ENCODE measurements at regions not wholly inside any gene's neighbourhood (a gene's known extent, or its start where the extent isn't known, plus 50 kb on each side); places are given as distances from the start of the nearest gene placed in this dataset.
"Not testable (repeated sequence)": the region's sequence is repeated elsewhere in the genome, so short reads cannot be mapped to it uniquely, and the experiment has no call there.

DNA sequence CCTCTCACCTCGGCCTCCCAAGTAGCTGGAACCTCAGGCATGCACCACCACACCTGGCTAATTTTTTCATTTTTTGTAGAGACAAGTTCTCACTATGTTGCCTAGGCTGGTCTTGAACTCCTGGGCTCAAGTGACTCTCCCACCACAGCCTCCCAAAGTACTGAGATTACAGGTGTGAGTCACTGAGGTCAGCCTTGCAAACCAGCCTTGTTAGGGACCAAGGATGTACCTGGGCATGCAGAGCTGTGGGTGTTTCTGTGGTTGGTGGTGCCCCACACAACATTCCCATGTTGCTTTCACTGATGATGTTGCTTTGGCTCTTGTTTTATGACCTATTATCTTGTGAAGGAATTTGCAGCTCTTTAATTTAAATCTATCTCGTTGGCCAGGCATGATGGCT, 54.8 kb downstream of the OTUD1 start:
- peak in 1 of 3 experiments; percentile 2 for DNase-seq (ENCODE audit: low read depth in 3 of 3)

- DNase-seq (ENCODE audit: low read depth in 3 of 3): no peak
These were observed 57.9 kb downstream of the OTUD1 start for GRCh38 chr10:23496727-23497126.

GRCh38 chr10:23499372-23500132, 60.7 kb downstream of the OTUD1 start:
- no peak for DNase-seq (ENCODE audit: low read depth in 3 of 3)

GRCh38 chr10:23505797-23506465, 67.1 kb downstream of the OTUD1 start:
- DNase-seq (ENCODE audit: low read depth in 3 of 3): no peak

DNA sequence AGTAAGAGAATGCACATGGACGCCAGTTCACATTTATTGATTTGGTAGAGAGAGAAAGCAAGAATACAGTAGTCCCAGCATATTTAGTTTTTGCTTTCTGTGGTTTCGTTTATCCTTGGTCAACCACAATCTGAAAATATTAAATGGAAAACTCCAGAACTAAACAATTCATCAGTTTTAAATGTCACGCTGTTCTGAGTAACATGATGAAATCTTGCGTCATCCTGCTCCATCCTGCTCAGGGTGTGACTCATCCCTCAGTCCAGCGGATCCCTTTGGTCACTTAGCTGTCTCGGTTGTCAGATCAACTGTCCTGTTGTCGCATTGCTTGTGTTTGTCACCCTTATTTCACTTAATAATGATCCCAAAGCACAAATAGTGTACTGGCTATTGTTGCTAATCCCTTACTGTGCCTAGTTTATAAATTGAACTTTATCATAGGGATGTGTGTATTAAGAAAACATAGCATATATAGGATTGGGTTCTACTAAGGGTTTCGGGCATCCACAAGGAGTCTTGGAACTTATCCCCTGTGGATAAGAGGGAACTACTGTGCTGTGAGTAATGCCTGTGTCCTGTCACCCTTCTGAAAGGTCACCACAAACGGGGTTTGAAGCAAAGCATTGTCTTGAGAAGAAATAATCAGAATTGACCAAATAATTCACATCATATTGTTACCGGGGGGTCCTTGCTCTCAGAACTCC, 73.6 kb downstream of the OTUD1 start:
- DNase-seq (ENCODE audit: low read depth in 3 of 3): no peak

DNA sequence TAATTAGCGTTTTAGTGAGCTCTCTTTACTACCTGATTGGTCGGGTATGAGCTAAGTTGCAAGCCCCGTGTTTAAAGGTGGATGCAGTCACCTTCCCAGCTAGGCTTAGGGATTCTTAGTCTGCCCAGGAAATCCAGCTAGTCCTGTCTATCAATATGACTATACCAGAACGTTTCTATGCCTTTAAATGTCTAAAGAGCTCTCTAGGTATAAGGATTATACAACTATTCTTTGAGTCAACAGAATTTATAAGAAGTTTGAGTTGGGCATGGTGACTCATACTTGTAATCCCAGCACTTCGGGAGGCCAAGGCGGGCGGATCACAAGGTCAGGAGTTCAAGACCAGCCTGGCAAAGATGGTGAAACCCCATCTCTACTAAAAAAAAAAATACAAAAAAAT, 74.7 kb downstream of the OTUD1 start:
- not testable (repeated sequence) for DNase-seq (ENCODE audit: low read depth in 3 of 3)

GRCh38 chr10:23514321-23514720, 75.4 kb downstream of the OTUD1 start:
- DNase-seq (ENCODE audit: low read depth in 3 of 3): no peak

- DNase-seq (ENCODE audit: low read depth in 3 of 3): no peak
These were observed 77.7 kb downstream of the OTUD1 start for GRCh38 chr10:23516530-23516929.

GRCh38 chr10:23517155-23517554, 78.3 kb downstream of the OTUD1 start:
- DNase-seq (ENCODE audit: low read depth in 3 of 3): no peak

GRCh38 chr10:23521735-23522134, 82.9 kb downstream of the OTUD1 start:
- DNase-seq (ENCODE audit: low read depth in 3 of 3): no peak

GRCh38 chr10:23522345-23522744, 83.5 kb downstream of the OTUD1 start:
- DNase-seq (ENCODE audit: low read depth in 3 of 3): no peak

- no peak for DNase-seq (ENCODE audit: low read depth in 3 of 3)
These were observed 84.4 kb downstream of the OTUD1 start for GRCh38 chr10:23523251-23523650.

GRCh38 chr10:23525406-23525805, 86.5 kb downstream of the OTUD1 start:
- DNase-seq (ENCODE audit: low read depth in 3 of 3): peak in 2 of 3 experiments; percentile 2 to 7

- no peak for DNase-seq (ENCODE audit: low read depth in 3 of 3)
These were observed 89.5 kb downstream of the OTUD1 start for GRCh38 chr10:23528419-23528818.

- DNase-seq (ENCODE audit: low read depth in 3 of 3): no peak
These were observed 90.8 kb downstream of the OTUD1 start for GRCh38 chr10:23529625-23530024.

GRCh38 chr10:23530079-23530478, 91.2 kb downstream of the OTUD1 start:
- no peak for DNase-seq (ENCODE audit: low read depth in 3 of 3)

DNA sequence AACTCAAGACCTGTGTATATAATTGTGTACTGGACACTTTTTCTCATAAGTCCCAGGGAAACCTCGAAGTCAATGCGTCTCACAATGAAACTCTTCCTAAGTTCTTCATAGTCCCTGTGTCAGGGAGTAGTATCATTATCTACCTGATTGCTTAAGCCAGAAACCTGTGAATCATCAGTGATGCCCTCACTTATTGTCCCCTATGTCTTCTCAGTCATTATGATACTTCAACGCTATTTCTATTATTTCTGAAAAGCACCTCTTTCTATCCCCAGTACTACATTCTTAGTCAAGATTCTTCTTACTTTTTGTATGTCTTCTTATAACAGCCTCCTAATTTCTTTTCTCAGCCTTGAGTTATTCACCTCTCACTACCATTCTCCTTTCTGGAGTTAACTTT, 94.3 kb downstream of the OTUD1 start:
- no peak for DNase-seq (ENCODE audit: low read depth in 3 of 3)

- no peak for DNase-seq (ENCODE audit: low read depth in 3 of 3)
These were observed 95.5 kb downstream of the OTUD1 start for GRCh38 chr10:23534326-23534725.

GRCh38 chr10:23534761-23535160, 95.9 kb downstream of the OTUD1 start:
- no peak for DNase-seq (ENCODE audit: low read depth in 3 of 3)

- no peak for DNase-seq (ENCODE audit: low read depth in 3 of 3)
These were observed 96.5 kb downstream of the OTUD1 start for GRCh38 chr10:23535381-23535780.

- no peak for DNase-seq (ENCODE audit: low read depth in 3 of 3)
These were observed 100.1 kb downstream of the OTUD1 start for GRCh38 chr10:23538968-23539367.

GRCh38 chr10:23540401-23541030, 101.6 kb downstream of the OTUD1 start:
- no peak for DNase-seq (ENCODE audit: low read depth in 3 of 3)
